Stomach (tissue), 4 donors: ENCODE measurements at regions not wholly inside any gene's neighbourhood (a gene's known extent, or its start where the extent isn't known, plus 50 kb on each side); places are given as distances from the start of the nearest gene placed in this dataset.

Experiments used
- CTCF ChIP-seq, 7 experiments: fragments of 450-650 bp in 4 of 7; fragments of 200-600 bp in 3 of 7; sonication (generic) in 3 of 7; IDR thresholded peaks; one replicate each; pipeline ENCODE4 v1.5.1; 2016 to 2019; ENCODE audit warnings: antibody characterized with exemption in 7 of 7, control low read depth in 2 of 7, mild to moderate bottlenecking in 1 of 7
- EP300 ChIP-seq: sonication (generic); formaldehyde crosslinking; IDR thresholded peaks from one replicate; pipeline ENCODE4 v1.6.1; 2017; ENCODE audit warnings: antibody characterized with exemption
- POLR2AphosphoS5 ChIP-seq, 3 donors: sonication (generic); formaldehyde crosslinking; IDR thresholded peaks; one replicate each; pipeline ENCODE4 v1.6.1; 2016; ENCODE audit warnings: antibody characterized with exemption in 3 of 3

- TF ChIP-seq POLR2AphosphoS5 (IDR thresholded peaks at IDR 0.05) (no peak), CTCF (IDR thresholded peaks at IDR 0.05) (no peak), EP300 (no peak)
These were observed 352.4 kb downstream of the SPRY2 start for GRCh38 chr13:79988573-79988972.
